HK-2 (cell line): ENCODE measurements at regions not wholly inside any gene's neighbourhood (a gene's known extent, or its start where the extent isn't known, plus 50 kb on each side); places are given as distances from the start of the nearest gene placed in this dataset.

Experiments
- DNase-seq: peaks from one replicate; pipeline ENCODE4 v3.0.0-alpha.2; 2018; ENCODE audit not compliant: unreplicated experiment

GRCh38 chr1:218024211-218024720 is 260.8 kb upstream of the RRP15 start:
- DNase-seq, result no peak

GRCh38 chr1:218025454-218025853 is 259.6 kb upstream of the RRP15 start:
- DNase-seq, result no peak

DNA sequence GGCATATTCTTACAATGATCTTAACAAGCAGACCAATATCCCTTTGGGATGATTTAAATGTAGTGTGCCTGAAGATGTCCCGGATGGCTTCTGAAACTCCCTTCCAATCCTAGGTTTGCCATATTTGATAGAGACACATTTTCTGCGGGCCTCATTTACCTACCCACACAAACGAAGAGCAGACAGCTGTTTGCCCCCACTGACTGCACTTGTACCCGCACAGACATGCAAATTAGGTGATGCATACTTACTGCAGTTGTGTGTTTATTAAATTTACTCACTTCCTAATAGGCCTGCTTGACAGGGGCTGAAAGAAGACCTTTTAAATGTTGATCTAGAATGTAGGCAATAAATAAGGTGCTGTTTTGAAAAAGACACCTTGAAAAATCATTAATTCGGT is 257.9 kb upstream of the RRP15 start:
- no peak for DNase-seq

DNA sequence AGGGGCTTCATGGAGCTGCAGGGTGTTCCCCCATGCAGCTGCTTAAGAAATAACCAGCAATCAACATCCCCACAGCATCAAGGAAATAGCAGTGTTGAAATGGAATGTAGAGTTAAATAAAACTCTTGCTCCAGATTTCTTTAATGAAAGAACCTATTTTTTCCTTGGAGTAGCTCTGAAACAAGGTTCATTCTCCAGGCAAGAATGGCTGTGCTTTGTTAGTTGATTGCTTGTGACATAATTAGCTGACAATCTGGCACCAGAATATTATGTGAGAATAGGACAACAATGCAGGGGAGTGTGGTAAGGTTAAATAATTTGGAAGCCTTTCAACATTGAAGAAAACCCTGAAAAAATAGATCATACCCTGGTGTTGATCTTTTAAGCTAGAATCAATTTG is 254.2 kb upstream of the RRP15 start:
- DNase-seq, result no peak

- DNase-seq, result no peak
Observed at GRCh38 chr1:218031901-218032300, 253.2 kb upstream of the RRP15 start.

- DNase-seq, result no peak
Observed at GRCh38 chr1:218034468-218034867, 250.6 kb upstream of the RRP15 start.

- no peak for DNase-seq
Observed at GRCh38 chr1:218048828-218049420, 236.2 kb upstream of the RRP15 start.

DNA sequence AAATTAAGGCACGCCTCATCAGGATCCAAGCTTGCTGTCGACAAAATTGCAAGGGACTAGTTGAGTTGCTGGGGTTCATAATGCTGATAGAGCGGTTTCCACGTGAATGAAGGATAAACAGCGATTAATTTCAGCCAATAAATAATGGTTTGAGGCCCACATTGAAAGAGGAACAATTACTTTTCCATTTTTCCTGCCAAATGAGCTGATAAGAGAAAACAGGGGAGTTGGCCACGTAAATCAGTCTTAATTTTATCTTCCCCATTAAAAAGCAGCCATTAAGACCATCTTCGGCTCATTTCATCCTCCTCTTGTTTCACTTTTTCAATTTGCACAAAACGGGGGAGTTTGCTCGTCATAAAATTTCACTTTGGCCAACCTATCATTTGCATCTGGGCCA is 235.5 kb upstream of the RRP15 start:
- no peak for DNase-seq

GRCh38 chr1:218058730-218059129 is 226.4 kb upstream of the RRP15 start:
- no peak for DNase-seq

GRCh38 chr1:218064426-218064825 is 220.7 kb upstream of the RRP15 start:
- no peak for DNase-seq

GRCh38 chr1:218066332-218066731 is 218.8 kb upstream of the RRP15 start:
- no peak for DNase-seq

GRCh38 chr1:218068241-218068640 is 216.9 kb upstream of the RRP15 start:
- no peak for DNase-seq

DNA sequence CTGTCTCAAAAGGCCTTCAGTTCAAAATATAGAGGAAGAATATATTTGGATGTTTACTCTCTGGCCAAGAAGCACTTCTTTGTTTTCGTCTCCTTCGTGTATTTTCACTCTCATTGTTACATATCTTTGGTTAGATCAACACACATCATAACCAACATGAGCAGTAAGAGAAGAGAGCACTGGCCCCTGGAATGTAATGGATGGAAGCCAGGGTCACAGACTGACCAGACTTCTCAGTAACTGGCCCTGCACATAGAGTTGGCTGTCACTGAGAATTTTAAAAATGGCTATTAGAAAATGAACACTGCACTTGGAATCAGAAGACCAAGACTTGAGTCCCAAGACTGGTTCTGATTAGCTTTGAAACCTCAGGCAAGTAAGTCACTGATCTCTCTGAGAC is 215.9 kb upstream of the RRP15 start:
- no peak for DNase-seq

GRCh38 chr1:218073062-218073461 is 212.0 kb upstream of the RRP15 start:
- no peak for DNase-seq

GRCh38 chr1:218078916-218079315 is 206.2 kb upstream of the RRP15 start:
- no peak for DNase-seq

GRCh38 chr1:218079347-218079746 is 205.7 kb upstream of the RRP15 start:
- no peak for DNase-seq

DNA sequence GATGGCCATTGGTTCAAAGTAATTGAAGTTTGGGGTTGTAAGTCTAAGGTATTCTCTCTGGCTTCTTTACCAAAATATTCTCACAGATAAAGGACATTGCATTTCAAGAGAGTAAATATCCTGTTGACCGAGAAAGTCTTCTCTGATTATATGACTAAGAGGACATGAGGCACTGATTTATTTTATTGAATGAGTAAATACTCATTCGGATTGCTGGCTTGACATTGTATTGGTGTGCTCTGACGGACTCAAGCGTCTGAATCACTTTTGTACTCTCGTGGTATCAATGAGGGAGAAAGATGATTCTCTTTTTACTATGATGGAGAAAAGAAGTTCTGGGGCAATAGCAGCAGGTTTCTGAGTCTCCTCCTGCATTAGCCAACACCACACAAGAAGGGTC is 205.3 kb upstream of the RRP15 start:
- DNase-seq, result no peak

GRCh38 chr1:218080863-218081262 is 204.2 kb upstream of the RRP15 start:
- DNase-seq, result no peak

GRCh38 chr1:218081358-218081757 is 203.7 kb upstream of the RRP15 start:
- no peak for DNase-seq

DNA sequence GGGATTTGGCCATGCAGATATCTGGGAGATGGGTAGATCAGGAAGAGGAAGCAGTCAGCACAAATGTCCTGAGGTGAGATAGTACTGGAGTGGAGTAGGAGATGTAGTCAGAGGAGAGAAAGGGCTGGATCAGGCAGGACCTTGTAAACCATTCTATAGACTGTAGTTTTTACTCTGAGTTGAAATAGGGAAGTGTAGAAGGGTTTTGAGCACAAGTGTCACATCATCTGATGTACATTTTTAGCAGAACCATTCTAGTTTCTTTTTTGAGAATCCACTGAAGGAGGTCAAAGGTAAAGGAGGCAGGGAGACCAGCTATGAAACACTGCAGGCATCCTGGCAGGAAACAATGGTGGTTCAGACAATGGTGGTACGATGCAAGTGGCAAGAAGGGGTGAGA is 194.6 kb upstream of the RRP15 start:
- DNase-seq, result no peak

GRCh38 chr1:218101409-218101808 is 183.7 kb upstream of the RRP15 start:
- DNase-seq, result no peak

DNA sequence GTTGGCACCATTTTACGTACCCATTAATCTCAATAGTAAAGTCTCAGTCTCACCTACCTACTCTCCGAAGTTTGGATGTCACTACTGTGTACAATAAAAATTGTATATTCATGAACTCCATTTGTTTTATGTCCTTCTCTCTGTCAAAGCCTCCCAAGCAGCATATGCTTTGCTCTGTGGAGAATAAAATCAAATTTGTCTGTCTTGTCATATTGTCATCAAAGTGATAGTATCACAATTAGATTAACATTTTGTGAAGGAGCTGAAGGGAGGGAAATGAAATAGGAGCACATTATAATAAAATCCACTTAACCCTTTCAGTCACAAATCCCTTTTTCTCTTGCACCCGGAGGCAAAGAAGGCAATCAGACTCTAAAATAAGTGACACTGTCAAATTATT is 177.1 kb upstream of the RRP15 start:
- DNase-seq, result no peak

GRCh38 chr1:218112862-218113261 is 172.2 kb upstream of the RRP15 start:
- no peak for DNase-seq

DNA sequence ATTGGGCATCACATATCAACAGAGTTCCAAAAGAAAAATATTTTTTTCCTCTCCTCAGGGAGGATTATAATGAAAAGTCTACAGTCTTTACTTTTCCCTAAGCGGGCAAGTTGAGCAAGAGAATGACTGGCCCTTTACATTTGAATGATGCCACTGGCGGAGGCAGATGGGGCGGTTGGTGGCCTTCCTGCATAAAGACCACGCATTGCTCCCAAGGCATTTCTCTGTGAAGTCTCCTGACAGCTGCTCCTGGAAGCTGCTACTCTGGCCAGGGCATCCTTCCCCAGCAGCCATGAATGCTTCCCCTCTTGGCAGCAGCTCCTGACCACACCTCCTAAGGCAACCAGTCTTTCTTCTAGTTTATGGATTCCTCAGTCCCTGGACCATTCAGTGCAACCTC is 161.1 kb upstream of the RRP15 start:
- DNase-seq, result no peak
